NCI-H526 treated with DMSO at 0.1 percent for 48 hours (cell line): ENCODE measurements at regions not wholly inside any gene's neighbourhood (a gene's known extent, or its start where the extent isn't known, plus 50 kb on each side); places are given as distances from the start of the nearest gene placed in this dataset.
"Not testable (repeated sequence)": the region's sequence is repeated elsewhere in the genome, so short reads cannot be mapped to it uniquely, and the experiment has no call there.

Experiments
- DNase-seq: peaks from one replicate; lab custom pipeline; 2025; lab: John Stamatoyannopoulos, UW

DNA sequence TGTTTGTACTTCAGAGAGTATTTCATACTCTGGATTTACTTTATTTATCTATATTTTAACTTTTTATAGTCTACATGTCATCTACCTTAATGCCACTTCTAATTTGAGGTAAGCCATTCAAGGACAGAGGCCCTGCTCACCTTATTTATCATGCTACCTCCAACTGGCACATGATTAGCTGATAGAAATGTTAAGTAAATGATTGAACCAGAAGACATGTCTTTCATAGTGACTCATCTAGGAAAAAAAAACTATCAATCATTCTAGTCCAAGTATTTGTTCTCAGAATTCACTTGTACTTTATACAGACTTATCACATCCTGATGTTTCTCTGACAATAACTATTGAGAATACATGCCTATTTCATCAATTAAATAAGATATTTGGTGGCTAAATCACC is 856.3 kb downstream of the XPNPEP1 start:
- no peak for DNase-seq

DNA sequence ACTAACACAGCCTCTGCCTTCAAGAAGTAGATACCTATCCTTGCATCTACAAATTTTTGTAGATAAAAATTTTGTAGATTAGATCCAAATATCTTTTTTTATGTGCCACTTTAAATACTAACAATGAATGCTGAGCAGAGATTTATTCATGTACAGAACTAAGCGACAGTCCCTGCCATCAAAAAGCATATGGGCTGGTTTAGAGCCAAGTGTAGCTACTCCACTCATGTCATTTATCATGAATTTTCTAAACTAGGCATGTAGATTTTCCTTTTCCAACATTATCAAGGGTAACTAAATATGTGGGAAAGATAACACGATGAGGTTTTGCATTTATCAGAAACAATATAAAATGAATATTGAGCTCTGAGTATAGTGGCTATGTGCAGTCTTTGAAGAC is 857.5 kb downstream of the XPNPEP1 start:
- DNase-seq = no peak

DNA sequence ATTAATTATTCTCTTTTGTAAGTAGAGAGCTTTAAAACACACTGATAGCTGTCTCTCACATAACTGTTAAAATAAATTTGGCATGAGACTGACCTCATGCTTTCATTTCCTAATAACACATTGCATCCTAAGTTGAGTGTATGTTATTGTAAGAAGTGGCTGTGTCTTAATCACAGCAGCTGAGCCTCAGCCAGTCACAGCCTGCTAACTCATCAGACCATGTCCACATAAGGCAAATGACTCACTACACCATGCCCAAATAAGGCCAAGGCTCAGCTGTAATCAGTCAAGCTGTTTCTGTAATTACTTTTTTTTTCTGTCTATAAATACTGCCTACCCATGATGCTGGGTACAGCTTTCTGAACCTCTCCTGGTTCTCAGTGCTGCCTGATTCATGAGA is 860.9 kb downstream of the XPNPEP1 start:
- no peak for DNase-seq

DNA sequence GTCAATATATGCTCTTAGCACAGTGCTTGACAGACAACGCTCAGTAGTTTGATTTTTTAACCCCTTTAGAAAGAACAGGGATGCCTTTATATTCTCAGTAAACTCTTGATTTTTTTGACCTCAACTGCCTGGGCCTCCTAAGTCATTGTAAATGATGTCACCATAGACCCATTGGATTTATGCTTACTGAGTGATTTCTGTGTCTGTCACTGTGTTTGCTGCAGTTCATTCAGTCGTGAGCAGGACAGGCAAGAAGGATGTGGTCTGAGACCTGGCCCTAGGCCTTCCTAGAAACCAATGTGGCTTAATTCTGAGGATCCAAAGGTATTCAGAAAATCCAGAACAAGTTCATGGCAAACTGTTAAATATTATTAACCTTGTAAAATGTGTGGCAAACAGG is 868.1 kb downstream of the XPNPEP1 start:
- DNase-seq = no peak

DNA sequence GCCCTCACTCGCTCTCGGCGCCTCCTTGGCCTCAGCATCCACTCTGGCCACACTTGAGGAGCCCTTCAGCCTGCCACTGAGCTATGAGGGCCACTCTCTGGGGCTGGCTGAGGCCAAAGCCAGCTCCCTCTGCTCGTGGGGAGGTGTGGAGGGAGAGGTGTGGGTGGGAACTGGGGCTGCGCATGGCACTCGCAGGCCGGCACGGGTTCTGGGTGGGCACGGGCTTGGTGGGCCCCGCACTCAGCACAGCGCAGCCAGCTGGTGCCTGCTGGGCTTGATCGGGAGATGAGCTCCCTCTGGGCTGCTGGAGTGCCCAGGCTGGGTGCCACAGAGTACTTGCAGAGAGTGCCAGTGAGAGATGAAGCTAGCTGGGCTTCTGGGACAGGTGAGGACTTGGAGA is 875.5 kb downstream of the XPNPEP1 start:
- no peak for DNase-seq

DNA sequence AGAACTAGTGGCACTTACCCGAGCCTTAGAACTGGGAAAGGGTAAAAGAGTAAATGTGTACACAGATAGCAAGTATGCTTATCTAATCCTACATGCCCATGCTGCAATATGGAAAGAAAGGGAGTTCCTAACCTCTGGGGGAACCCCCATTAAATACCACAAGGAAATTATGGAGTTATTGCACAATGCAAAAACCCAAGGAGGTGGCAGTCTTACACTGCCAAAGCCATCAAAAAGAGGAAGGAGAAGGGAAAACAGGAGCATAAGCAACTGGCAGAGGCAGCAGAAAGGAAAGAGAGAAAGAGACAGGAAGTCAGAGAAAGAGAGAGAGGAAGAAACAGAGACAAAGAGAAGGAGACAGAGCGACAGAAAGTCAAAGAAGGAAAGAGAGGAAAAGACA is 876.9 kb downstream of the XPNPEP1 start:
- DNase-seq = not testable (repeated sequence)

DNA sequence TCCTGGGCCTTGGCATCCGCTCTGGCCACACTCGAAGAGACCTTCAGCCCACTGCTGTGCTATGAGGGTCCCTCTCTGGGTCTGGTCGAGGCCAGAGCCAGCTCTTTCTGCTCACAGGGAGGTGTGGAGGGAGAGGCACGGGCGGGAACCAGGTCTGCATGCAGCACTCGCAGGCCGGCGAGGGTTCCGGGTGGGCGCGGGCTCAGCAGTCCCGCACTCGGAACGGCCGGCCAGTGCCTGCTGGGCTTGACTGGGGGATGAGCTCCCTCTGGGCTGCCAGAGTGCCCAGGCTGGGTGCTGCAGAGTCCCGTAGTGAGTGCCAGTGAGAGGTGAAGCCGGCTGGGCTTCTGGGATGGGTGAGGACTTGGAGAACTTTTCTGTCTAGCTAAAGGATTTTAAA is 882.7 kb downstream of the XPNPEP1 start:
- DNase-seq = no peak

DNA sequence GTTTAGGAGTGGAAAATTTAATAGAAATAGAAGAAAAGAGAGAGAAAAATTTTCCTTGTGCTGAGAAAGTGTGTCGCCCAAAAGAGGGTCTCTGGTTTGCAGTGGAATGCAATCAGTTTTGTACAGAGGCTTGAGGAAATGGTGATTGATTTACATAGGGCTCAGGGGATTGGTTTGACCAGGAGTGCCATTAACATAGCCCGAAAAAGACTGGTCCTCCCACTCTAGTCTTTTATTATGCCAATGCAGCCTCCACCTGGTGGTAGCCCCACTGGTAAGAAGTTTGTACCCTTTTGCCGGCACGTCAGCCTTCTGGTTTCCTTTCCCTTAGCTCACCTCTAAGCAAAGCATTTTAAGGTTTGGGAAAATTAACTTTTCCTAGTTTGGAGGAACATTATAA is 885.3 kb downstream of the XPNPEP1 start:
- DNase-seq = no peak

DNA sequence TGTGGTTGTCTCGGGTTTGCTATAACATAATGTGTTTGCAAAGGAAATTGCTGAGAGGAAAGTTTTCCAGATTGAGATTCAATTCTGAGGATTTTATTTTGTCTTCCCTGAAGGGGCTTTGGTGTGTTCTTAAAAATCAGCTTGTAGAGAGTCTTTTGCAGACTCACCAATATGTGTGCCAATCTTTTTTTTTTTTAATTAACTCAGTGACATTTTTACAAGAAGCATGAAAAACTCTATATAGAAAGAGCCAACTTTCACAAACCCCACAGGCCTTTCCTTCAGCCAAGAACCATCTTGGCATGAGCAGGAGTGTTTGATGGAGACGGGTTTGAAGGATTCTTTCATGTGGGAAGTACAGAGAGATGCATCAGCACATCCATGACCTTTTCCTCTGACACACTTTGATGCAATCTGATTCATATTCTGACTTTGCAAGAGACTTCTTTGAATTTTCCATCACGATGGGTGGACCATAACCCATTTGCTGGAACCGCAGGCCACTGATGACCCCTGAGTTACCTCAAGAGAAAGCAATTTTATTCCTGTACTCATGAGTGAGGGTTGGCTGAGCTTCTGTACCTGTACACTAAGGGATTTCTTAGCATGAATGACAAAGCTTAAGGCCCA is 892.6 kb downstream of the XPNPEP1 start:
- no peak for DNase-seq

DNA sequence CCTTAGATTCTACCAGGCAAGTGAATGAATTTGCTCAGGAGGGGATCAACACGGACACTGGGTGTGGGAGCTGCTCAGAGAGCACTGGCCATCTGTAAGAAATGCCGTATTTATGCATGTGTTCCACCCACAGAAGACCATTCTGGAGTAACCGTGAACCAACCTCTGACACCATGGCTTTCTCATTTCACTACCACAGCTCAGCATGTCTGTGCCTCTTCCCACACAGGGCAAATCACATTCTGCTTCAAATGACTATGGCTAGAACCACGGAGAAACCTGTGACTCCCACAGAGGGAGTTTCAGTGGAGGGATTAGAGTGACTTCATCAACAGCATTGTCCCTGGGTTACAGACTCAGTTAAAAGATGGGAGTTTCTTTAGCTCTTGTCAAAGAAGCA is 893.4 kb downstream of the XPNPEP1 start:
- no peak for DNase-seq

DNA sequence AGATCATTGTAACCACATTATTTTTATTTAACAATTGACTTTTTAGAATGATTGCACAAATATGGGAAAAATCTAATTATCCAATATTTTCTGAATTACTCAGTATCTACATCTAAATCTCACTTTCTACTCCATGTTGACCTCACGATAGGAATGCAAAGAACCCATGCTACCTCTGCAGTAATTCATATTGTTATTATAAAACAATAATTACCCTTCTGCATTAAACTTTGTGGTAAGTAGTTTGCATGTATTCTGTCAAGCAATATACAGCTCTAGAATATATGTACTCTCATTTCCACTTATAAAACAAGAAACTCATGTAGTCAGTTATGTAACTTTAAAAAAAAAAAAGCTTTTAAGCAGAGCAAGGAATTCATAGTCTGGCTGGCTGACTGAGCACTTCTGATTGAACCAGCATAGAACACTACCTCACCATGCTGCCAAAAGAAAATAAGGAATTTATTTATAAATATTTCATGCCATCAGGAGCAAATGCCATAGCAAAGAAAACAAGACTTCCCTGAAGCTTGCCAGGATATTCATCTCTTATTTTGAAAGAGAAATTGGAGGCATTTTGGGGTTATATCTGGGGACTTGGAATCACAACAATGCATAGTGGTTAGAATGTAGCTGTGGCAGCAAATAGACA is 895.7 kb downstream of the XPNPEP1 start:
- DNase-seq = no peak

DNA sequence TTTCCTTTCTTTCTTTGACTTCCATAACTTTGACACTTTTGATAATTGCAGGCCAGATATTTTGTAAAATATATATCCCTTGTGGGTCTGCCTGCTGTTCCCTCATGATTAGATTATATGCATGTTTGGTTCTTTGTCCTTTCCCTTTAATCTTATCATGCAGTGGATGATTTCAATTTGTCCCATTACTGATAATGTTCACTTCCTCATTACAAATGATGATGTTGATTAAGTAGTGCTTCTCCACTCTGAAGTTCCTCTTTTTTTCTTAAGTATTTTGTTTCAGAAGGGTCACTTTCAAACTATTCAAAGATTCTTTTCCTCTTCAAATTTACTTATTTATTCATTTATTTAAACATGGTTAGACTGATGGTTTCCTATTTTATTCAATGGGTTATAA is 898.1 kb downstream of the XPNPEP1 start:
- DNase-seq = no peak

DNA sequence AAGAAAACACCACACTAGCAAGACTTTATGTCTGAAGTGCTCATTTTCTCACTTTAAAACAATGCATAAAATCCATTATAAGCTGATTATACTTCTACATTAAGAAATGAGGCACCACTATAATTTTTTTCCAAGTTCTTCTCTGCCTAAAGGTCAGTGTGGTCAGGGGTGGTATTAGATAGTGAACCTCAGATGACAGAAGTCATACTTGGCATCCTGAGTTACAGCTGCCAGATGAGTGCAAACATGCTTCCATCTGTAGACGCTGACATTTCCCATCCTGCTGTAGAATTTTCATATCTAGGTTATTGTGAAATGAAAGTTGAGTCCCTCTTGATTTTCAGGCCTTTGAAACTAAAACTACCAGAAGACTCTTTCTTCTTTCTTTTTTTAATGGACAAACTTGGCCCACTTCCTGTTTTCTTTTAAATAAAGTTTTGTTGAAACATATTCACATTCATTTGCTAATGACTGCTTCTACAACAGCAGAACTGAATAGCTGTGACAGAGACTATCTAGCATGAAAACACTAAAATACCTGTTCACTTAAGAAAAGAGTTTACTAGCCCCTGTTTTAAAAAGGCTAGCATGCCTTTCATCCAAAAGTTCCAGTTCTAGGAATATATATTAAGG is 900.8 kb downstream of the XPNPEP1 start:
- no peak for DNase-seq

DNA sequence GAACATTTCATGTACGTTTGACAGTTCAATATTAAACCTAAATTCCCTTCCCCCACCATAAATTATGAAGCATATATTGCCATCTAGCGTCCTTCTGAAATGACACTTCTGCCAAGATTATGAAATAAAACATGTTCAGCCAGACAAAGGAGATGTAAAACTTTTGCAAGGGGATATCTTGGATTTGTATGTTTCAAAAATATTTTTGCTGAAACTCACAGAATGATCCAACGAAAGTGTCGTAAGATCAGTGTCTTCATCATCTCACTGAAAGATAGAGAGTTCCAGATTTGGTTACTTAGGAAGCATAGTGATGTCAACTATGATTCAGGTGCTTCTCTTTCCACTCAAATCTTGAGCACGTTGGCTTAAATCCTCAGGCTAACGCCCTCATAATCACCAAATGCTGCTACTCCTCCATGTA is 904.3 kb downstream of the XPNPEP1 start:
- no peak for DNase-seq

DNA sequence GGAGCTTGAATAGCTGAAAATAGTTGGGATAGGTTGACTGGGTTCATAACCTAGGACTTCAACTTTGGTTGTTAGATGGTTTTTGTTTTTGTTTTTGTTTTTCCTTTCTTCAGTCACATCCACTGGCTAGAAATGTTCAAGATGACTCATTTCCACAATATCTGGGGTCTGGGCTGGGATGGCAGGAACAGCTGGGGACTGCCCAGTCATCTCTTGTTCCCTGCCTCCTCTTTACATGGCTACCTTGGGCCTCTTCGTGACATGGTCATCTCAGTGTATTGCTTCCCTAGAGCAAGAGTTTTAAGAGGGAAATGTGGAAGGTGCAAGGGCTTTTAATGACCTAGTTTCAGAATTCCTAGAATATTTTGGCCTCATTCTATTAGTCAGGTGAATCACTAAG is 915.8 kb downstream of the XPNPEP1 start:
- no peak for DNase-seq

DNA sequence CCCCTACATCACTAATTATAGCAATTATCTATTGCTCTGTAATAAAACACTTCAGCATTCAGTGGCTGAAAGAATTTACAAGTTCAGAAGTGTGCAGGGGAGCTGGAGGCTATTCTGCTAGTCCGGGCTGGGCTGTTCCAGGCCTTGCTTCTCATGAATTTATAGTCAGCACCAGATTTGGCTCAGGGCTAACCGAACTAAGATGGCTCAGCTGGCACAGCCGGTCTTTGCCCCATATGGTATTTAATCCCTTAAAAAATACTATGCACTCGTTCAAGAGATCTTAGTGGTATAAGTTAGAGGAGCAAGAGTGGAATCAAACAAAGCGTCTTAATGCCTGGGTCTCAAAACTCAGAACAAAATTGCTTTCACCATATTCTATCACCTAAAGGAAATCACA is 932.9 kb downstream of the XPNPEP1 start:
- DNase-seq = no peak

DNA sequence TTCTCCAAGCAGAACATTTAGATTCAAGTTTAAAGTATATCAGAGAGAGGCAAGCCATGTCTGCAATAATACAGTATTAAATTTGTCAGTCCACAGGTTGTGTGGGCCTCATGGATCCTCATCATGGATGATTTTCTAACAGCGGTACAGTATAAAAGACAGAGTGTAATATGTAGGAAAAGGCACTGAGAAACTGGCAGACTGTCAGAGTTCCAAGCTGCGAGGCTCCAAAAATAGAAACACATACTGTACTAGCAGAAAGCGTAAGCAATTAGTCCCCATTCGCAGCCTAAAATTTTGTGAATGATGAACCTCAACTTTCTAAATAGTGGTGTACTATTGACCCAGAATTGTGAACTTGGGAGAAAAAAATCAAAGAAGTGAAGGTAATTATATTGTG is 933.3 kb downstream of the XPNPEP1 start:
- no peak for DNase-seq

DNA sequence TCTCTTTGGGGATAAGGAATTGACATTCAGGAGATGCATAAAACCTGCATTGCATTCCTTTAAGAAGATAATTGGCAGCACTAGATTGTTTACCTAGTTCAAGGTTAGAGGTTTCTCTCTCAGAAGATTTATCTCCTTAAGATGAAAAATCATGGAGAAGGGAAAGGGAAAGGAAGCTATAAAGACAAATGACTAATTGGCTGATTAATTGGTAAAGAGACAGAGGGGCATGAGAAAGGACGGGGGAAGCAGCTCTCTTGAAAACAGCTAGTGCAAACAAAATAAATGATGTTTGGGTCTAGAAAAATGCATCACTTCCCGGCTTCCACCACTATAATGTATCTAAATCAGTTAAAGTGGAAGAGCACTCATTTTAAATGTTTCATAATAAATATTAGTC is 941.2 kb downstream of the XPNPEP1 start:
- no peak for DNase-seq

DNA sequence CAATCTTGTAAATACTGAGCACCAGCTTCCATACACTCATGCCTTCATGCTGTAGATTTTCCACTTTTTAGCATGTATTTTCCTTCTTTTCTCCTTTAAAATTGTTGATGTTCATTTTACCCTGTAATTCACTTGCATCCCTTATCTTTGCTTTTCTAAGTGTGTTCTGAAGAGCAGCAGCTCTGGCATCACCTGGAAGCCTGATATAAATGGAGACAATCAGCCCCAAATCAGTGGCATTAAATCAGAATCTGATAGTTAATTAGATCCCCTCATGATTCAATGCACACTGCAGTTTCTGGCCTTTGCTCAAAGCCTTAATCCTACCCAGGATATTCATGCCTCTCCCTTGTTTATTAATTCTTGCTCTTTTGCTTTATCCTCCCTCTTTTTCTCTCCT is 942.4 kb downstream of the XPNPEP1 start:
- DNase-seq = no peak

DNA sequence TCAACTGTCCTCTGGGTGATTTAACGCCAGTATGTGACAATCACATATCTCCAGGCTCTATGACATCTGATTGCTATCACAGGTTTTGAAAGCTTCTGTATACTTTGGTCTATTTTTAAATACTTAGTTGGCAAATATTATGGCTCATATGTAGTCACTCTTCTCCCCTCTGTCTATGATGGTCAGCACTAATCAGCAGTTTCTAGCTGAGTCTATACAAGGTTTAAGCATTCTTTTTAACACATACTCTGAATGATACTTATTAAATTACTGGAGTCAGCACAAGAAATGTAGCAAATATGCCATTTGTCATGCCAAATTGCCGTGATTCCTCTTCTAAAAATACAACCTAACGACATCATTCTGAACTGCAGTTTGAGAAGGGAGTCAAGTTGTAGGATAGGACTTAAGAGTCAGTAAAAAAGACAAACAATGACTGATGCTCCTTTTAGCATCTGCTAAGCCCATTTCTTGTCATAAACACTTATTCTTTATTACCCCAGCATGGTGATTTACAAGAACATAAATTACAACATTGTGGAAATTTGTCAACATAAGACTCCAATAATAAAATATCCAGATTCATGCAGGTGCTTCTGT is 947.8 kb downstream of the XPNPEP1 start:
- DNase-seq = no peak

DNA sequence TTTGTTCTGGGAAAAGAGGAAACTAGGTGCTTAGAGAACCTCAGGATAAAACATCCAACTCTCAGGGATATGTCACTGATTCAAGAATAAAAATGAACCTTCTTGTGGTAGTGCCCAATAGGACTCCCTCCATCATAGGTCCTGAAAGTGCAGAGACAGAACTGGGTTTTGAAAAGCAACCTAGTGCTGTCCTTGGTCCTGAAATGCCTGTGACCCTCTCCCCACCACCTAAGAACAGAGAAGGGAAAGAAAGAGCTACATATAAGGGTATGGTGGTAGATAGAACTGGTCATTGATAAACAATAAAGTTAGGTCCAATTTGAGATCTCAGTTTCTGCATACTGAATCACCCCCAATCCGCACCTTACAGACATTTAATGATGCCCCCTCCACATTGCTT is 953.3 kb downstream of the XPNPEP1 start:
- DNase-seq = no peak

DNA sequence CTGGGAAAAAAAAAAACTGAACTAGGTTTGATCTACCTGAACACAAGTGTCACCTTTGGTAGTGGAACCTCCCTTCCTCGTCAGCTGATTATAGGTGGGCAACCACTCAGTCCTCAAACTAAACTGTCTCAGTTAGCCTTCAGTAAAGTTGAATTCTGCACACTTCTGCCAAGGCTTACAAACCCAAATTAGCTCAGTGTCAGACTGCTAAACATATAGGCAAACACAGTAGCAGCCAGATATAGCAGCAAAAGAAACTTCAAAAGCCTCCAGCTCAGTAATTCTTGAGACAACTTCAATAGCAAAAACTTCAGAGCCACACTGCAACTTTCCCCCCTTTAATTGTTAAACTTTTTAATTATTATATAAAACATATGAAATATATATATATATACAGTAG is 956.9 kb downstream of the XPNPEP1 start:
- no peak for DNase-seq

DNA sequence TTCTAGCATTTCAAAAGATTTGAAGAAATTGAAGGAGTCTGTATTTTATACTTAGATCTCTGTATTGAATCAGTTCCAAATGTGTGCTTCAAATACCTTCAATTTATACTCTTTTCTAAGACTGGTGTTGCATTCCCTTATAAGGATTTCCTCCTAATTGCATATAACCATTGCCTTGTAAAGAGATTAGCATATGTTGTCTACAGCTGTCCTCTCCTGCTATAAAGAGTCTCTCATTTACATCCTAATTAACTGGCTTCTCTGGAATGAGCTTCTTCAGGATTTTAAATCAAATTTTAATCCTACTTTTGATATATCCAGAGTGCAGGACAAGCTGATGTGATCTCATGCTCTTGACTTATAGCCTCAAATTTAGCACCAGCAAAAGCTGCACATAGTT is 957.3 kb downstream of the XPNPEP1 start:
- no peak for DNase-seq
